ENCODE measurements at regions not wholly inside any gene's neighbourhood (a gene's known extent, or its start where the extent isn't known, plus 50 kb on each side); places are given as distances from the start of the nearest gene placed in this dataset.

DNA sequence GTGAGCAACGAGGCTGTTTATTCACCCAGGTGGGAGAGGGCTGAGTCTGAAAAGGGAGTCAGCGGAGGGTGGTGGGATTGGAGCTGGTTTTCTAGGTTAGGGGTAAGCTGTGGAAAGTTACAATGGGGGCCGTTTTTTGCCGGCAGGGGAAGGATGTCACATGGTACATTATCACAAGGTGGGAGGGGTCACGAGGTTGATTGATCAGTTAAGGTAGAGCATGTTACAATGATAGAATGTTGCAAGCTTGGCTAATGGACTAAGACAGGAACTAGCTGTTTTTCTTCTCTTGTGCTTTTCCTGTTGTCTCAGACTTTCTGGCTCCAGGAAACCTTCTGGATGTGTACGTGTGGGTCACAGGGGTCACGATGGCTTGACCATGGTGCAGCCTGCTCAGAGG is 536.3 kb upstream of the HTR2C start:
- TF ChIP-seq POLR2A (IDR thresholded peaks at IDR 0.05; ENCODE audit: low read length) (no peak), GATA1 (IDR thresholded peaks at IDR 0.05; ENCODE audit: low read depth, low read length) (no peak)

Data from erythroblast (primary cell).